HCT116 (cell line): ENCODE measurements at regions not wholly inside any gene's neighbourhood (a gene's known extent, or its start where the extent isn't known, plus 50 kb on each side); places are given as distances from the start of the nearest gene placed in this dataset.

ENCODE experiments used
- ATAC-seq: fragments of 200-7000 bp; cut with Tn5 transposase; 2 replicates; pipeline ENCODE4 v1.9.1; 2020; ENCODE audit warnings: mild to moderate bottlenecking, moderate library complexity
- BruUV-seq: library from RNA; stranded (reverse); fragments of 400-500 nt; replicated peaks from 2 replicates; lab custom pipeline; 2021; lab: Mats Ljungman, UMichigan
- CTCF ChIA-PET: fragments of 300-600 bp; sonication (Branson Sonifier 250); formaldehyde crosslinking; loops from one replicate; lab custom pipeline; 2021; ENCODE audit warnings: antibody characterized with exemption; lab: Charles Lee
- POLR2A ChIA-PET: fragments of 300-600, 350-600 bp; sonication (Branson Sonifier 250); formaldehyde crosslinking; loops from one replicate; lab custom pipeline; 2021; ENCODE audit warnings: antibody characterized with exemption; lab: Charles Lee
- RAD21 ChIA-PET, 2 experiments: fragments of 300-600 bp; sonication (Branson Sonifier 250); formaldehyde crosslinking; loops; one replicate each; lab custom pipeline; 2023; ENCODE audit warnings: low total read pairs in 2 of 2; ENCODE audit not compliant: uncharacterized antibody in 2 of 2, unreplicated experiment in 2 of 2, low non-redundant PET in 1 of 2; lab: Charles Lee
- DNase-seq: peaks from one replicate; pipeline ENCODE4 v3.0.0-alpha.2; 2010; ENCODE audit warnings: low read depth, low spot score
- H2AFZ ChIP-seq: fragments of 200-600 bp; shearing (Covaris generic), sonication (generic); 2 replicates; pipeline ENCODE4 v1.6.1; 2017; ENCODE audit warnings: low read depth, mixed run types, mixed read lengths, antibody characterized with exemption, low read length; ENCODE audit not compliant: poor library complexity, severe bottlenecking
- H3K27ac ChIP-seq: 2 replicates; pipeline ENCODE4 v1.5.1; 2012; ENCODE audit warnings: low read depth, low read length
- H3K27me3 ChIP-seq: fragments of 200-600 bp; sonication (generic); 2 replicates; pipeline ENCODE4 v1.6.1; 2016; ENCODE audit warnings: mixed run types, low read length, mixed read lengths; ENCODE audit not compliant: insufficient read depth
- H3K36me3 ChIP-seq, 2 experiments: fragments of 200-500 bp in 1 of 2; fragments of 200-600 bp in 1 of 2; sonication (Bioruptor generic) in 1 of 2; sonication (generic) in 1 of 2; 2 replicates each; pipeline versions ENCODE4 v1.5.1 to v1.6.1; 2014 to 2016; ENCODE audit warnings: low read length in 2 of 2, inconsistent platforms in 1 of 2, mixed read lengths in 1 of 2, mixed run types in 1 of 2; ENCODE audit not compliant: insufficient read depth in 2 of 2, control insufficient read depth in 1 of 2
- H3K4me1 ChIP-seq, 2 experiments: fragments of 200-600 bp in 1 of 2; sonication (generic) in 1 of 2; 2 replicates each; pipeline versions ENCODE4 v1.5.1 to v1.6.1; 2012 to 2017; ENCODE audit warnings: low read length in 2 of 2, inconsistent platforms in 1 of 2, mild to moderate bottlenecking in 1 of 2, mixed read lengths in 1 of 2, mixed run types in 1 of 2, moderate library complexity in 1 of 2; ENCODE audit not compliant: insufficient read depth in 2 of 2, control insufficient read depth in 1 of 2
- H3K4me2 ChIP-seq: fragments of 200-600 bp; sonication (generic); 2 replicates; pipeline ENCODE4 v1.6.1; 2017; ENCODE audit warnings: mixed run types, low read length, mixed read lengths
- H3K4me3 ChIP-seq, 2 experiments: fragments of 200-600 bp in 1 of 2; sonication (generic) in 1 of 2; replicated peaks in 1 of 2; 2 replicates each; pipeline ENCODE4 v1.5.1; 2011 to 2016; ENCODE audit warnings: low read length in 2 of 2, control low read depth in 1 of 2, low read depth in 1 of 2, mild to moderate bottlenecking in 1 of 2, mixed read lengths in 1 of 2, mixed run types in 1 of 2
- H3K79me2 ChIP-seq: fragments of 200-600 bp; sonication (generic); 2 replicates; pipeline ENCODE4 v1.6.1; 2017; ENCODE audit warnings: mild to moderate bottlenecking, mixed run types, low read length, moderate library complexity, mixed read lengths; ENCODE audit not compliant: insufficient read depth
- H3K9ac ChIP-seq: fragments of 200-600 bp; sonication (generic); 2 replicates; pipeline ENCODE4 v1.6.1; 2016; ENCODE audit warnings: low read length, mixed read lengths
- H3K9me2 ChIP-seq: fragments of 200-600 bp; sonication (generic), shearing (Covaris generic); 2 replicates; pipeline ENCODE4 v1.6.1; 2017; ENCODE audit warnings: mixed run types, mild to moderate bottlenecking, moderate library complexity; ENCODE audit not compliant: insufficient read depth
- H3K9me3 ChIP-seq, 2 experiments: fragments of 200-500 bp in 1 of 2; fragments of 200-600 bp in 1 of 2; sonication (Bioruptor generic) in 1 of 2; sonication (generic) in 1 of 2; 2 replicates each; pipeline ENCODE4 v1.6.1; 2014 to 2017; ENCODE audit warnings: low read length in 2 of 2, mixed read lengths in 2 of 2, inconsistent platforms in 1 of 2, low read depth in 1 of 2, mild to moderate bottlenecking in 1 of 2, mixed run types in 1 of 2, moderate library complexity in 1 of 2; ENCODE audit not compliant: control insufficient read depth in 1 of 2, insufficient read depth in 1 of 2
- H4K20me1 ChIP-seq: fragments of 200-600 bp; sonication (generic), shearing (Covaris generic); 2 replicates; pipeline ENCODE4 v1.6.1; 2017; ENCODE audit warnings: mixed run types, mild to moderate bottlenecking, moderate library complexity; ENCODE audit not compliant: insufficient read depth
- CBX3 ChIP-seq: IDR thresholded peaks from 2 replicates; pipeline ENCODE4 v1.6.1; 2012; ENCODE audit warnings: low read depth
- ELF1 ChIP-seq: IDR thresholded peaks from 2 replicates; pipeline ENCODE4 v1.6.1; 2012; ENCODE audit warnings: low read depth, borderline replicate concordance
- FOSL1 ChIP-seq: IDR thresholded peaks from 2 replicates; pipeline ENCODE4 v1.6.1; 2012; ENCODE audit warnings: low read depth
- JUND ChIP-seq: IDR thresholded peaks from 2 replicates; pipeline ENCODE4 v1.6.1; 2012
- POLR2A ChIP-seq: IDR thresholded peaks from 2 replicates; pipeline ENCODE4 v1.7.0; 2011; ENCODE audit warnings: borderline replicate concordance; ENCODE audit not compliant: insufficient read depth, insufficient read length; ENCODE audit errors: extremely low read depth
- POLR2AphosphoS5 ChIP-seq: IDR thresholded peaks from 2 replicates; pipeline ENCODE4 v1.6.1; 2011; ENCODE audit warnings: mild to moderate bottlenecking, low read depth, low read length, moderate library complexity
- RAD21 ChIP-seq: IDR thresholded peaks from 2 replicates; pipeline ENCODE4 v1.6.1; 2012; ENCODE audit warnings: low read depth, mild to moderate bottlenecking
- SP1 ChIP-seq: IDR thresholded peaks from 2 replicates; pipeline ENCODE4 v1.6.1; 2012; ENCODE audit warnings: low read depth
- ZNF274 ChIP-seq: fragments of 200-500 bp; sonication (Bioruptor generic); IDR thresholded peaks from 2 replicates; pipeline ENCODE4 v1.6.1; 2014; ENCODE audit warnings: mild to moderate bottlenecking, low read depth, low read length, inconsistent platforms
- intact Hi-C: fragments of 100-400 bp; cut with micrococcal nuclease; formaldehyde crosslinking; loops from 2 replicates; pipeline ENCODE4 v1.10.0; 2022
- TF ChIP-seq, protein P1 (sequence below): IDR thresholded peaks from 2 replicates; pipeline ENCODE4 v1.6.1; 2012; ENCODE audit warnings: low read depth
- TF ChIP-seq, protein P2 (sequence below): IDR thresholded peaks from 2 replicates; pipeline ENCODE4 v1.6.1; 2011; ENCODE audit warnings: mild to moderate bottlenecking, low read length, moderate library complexity; ENCODE audit not compliant: insufficient replicate concordance; ENCODE audit errors: extremely low read depth
- TF ChIP-seq, protein P3 (sequence below), 3 experiments: fragments of 200-600 bp in 1 of 3; sonication (generic) in 1 of 3; IDR thresholded peaks in 2 of 3; conservative IDR thresholded peaks in 1 of 3; 2 replicates each; pipeline ENCODE4 v1.5.1; 2012 to 2017; ENCODE audit warnings: low read depth in 2 of 3, low read length in 2 of 3, antibody characterized with exemption in 1 of 3, borderline replicate concordance in 1 of 3, control low read depth in 1 of 3, mild to moderate bottlenecking in 1 of 3, mixed read lengths in 1 of 3, mixed run types in 1 of 3, moderate library complexity in 1 of 3; ENCODE audit not compliant: insufficient read depth in 1 of 3

DNA sequence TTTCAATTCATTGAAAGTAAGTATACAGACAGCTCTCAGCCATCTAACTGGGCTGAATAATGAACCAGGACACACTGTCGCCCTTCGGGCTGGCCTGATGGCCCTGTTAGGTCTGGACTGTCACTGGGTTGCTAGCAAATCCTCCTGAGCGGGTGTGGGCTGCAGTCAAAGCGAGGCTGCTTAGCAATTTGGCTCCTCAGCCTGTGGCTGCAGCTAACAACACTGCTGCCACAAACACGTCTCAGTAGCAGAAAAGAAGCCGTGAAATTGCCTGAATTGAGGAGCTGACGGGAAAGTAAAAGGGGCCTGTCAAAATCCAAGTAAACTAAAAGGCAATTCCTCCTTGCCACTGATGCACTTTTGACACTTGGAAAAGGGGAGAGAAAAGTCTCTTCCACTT, 72.8 kb downstream of the SMIM20 start:
- no peaks in the 10 kb centered on the region for H3K9me3 ChIP-seq
- no peak overlapping the region for H3K4me3 ChIP-seq
- no peaks in the 10 kb centered on the region for H4K20me1 ChIP-seq
- ChIA-PET CTCF (no interaction called here), RAD21 (no interaction called here), POLR2A (no interaction called here)
- H3K79me2 ChIP-seq, result no peaks in the 10 kb centered on the region
- BruUV-seq, result no TSS peak
- H3K4me1 ChIP-seq, result peaks cover 0 to 6% of the 10 kb centered on the region in 2 experiments; a peak in 1 of 4 replicates
- H3K4me2 ChIP-seq, result no peak overlapping the region
- intact Hi-C loops, result loop anchor here (5.0 kb wide), 1 partner anchor 425 kb away; no protein-coding TSS in a partner anchor
- TF ChIP-seq POLR2A (no peak), RAD21 (no peak), ZNF274 (no peak), POLR2AphosphoS5 (no peak), JUND (no peak), ELF1 (no peak), FOSL1 (no peak), CBX3 (no peak), SP1 (no peak)
- TF ChIP-seq, protein P1, sequence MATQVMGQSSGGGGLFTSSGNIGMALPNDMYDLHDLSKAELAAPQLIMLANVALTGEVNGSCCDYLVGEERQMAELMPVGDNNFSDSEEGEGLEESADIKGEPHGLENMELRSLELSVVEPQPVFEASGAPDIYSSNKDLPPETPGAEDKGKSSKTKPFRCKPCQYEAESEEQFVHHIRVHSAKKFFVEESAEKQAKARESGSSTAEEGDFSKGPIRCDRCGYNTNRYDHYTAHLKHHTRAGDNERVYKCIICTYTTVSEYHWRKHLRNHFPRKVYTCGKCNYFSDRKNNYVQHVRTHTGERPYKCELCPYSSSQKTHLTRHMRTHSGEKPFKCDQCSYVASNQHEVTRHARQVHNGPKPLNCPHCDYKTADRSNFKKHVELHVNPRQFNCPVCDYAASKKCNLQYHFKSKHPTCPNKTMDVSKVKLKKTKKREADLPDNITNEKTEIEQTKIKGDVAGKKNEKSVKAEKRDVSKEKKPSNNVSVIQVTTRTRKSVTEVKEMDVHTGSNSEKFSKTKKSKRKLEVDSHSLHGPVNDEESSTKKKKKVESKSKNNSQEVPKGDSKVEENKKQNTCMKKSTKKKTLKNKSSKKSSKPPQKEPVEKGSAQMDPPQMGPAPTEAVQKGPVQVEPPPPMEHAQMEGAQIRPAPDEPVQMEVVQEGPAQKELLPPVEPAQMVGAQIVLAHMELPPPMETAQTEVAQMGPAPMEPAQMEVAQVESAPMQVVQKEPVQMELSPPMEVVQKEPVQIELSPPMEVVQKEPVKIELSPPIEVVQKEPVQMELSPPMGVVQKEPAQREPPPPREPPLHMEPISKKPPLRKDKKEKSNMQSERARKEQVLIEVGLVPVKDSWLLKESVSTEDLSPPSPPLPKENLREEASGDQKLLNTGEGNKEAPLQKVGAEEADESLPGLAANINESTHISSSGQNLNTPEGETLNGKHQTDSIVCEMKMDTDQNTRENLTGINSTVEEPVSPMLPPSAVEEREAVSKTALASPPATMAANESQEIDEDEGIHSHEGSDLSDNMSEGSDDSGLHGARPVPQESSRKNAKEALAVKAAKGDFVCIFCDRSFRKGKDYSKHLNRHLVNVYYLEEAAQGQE, result no peak
- TF ChIP-seq, protein P2, sequence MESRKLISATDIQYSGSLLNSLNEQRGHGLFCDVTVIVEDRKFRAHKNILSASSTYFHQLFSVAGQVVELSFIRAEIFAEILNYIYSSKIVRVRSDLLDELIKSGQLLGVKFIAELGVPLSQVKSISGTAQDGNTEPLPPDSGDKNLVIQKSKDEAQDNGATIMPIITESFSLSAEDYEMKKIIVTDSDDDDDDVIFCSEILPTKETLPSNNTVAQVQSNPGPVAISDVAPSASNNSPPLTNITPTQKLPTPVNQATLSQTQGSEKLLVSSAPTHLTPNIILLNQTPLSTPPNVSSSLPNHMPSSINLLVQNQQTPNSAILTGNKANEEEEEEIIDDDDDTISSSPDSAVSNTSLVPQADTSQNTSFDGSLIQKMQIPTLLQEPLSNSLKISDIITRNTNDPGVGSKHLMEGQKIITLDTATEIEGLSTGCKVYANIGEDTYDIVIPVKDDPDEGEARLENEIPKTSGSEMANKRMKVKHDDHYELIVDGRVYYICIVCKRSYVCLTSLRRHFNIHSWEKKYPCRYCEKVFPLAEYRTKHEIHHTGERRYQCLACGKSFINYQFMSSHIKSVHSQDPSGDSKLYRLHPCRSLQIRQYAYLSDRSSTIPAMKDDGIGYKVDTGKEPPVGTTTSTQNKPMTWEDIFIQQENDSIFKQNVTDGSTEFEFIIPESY, result no peak
- TF ChIP-seq, protein P3, sequence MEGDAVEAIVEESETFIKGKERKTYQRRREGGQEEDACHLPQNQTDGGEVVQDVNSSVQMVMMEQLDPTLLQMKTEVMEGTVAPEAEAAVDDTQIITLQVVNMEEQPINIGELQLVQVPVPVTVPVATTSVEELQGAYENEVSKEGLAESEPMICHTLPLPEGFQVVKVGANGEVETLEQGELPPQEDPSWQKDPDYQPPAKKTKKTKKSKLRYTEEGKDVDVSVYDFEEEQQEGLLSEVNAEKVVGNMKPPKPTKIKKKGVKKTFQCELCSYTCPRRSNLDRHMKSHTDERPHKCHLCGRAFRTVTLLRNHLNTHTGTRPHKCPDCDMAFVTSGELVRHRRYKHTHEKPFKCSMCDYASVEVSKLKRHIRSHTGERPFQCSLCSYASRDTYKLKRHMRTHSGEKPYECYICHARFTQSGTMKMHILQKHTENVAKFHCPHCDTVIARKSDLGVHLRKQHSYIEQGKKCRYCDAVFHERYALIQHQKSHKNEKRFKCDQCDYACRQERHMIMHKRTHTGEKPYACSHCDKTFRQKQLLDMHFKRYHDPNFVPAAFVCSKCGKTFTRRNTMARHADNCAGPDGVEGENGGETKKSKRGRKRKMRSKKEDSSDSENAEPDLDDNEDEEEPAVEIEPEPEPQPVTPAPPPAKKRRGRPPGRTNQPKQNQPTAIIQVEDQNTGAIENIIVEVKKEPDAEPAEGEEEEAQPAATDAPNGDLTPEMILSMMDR (IDR thresholded peaks at IDR 0.05 in 2 of 3, conservative IDR thresholded peaks at IDR 0.05 in 1 of 3; ENCODE audit: borderline replicate concordance in 1 of 3, insufficient read depth in 1 of 3, low read depth in 2 of 3, low read length in 2 of 3), result no peak
- H3K27me3 ChIP-seq, result no peaks in the 10 kb centered on the region
- H3K36me3 ChIP-seq, result no peaks in the 10 kb centered on the region
- no peaks in the 10 kb centered on the region for H3K9me2 ChIP-seq
- ATAC-seq, result no peak
- H3K9ac ChIP-seq, result no peak overlapping the region
- no peak for DNase-seq
- no peak overlapping the region for H3K27ac ChIP-seq
- no peak overlapping the region for H2AFZ ChIP-seq
